ENCODE measurements at regions not wholly inside any gene's neighbourhood (a gene's known extent, or its start where the extent isn't known, plus 50 kb on each side); places are given as distances from the start of the nearest gene placed in this dataset.
"Not testable (repeated sequence)": the region's sequence is repeated elsewhere in the genome, so short reads cannot be mapped to it uniquely, and the experiment has no call there.

DNA sequence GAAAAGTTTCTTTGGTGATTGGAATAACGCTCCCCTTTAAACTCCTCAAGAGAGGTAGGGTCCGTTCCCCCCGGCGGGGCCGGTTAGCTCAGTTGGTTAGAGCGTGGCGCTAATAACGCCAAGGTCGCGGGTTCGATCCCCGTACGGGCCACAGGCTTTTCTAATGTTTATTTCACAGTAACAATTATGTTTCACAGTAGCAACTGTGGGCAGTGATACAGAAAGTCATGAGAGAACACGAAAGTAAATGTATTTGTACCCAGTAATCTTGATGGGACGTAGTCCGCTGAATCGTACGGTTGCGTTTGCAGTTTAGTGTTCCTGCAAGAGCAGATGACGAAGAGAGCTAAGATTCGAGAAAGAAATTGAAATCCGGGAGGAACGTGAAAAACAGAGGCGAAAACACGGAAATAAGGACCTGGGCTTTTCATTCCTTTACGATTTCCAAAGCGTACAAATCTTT, 505.5 kb downstream of the PRIM2 start:
- Histone ChIP-seq H3K9me3 (ENCODE audit: low read depth) (no peaks in the 10 kb centered on the region), H4K20me1 (ENCODE audit: low read depth) (no peaks in the 10 kb centered on the region), H3K4me1 (no peaks in the 10 kb centered on the region), H3K9ac (no peak overlapping the region), H3F3A (ENCODE audit: low read depth) (no peaks in the 10 kb centered on the region), H2AFZ (replicated peaks) (no peak overlapping the region), H3K36me3 (no peaks in the 10 kb centered on the region), H3K27me3 (peaks cover 64% of the 10 kb centered on the region), H3K4me3 (peak overlapping the region; percentile 28), H3K27ac (no peak overlapping the region), H3K79me2 (ENCODE audit: low read depth) (no peaks in the 10 kb centered on the region), H3K4me2 (peak overlapping the region; percentile 45)
- no peaks in the 10 kb centered on the region for H3K9me3 Mint-ChIP-seq
- H3K4me3 Mint-ChIP-seq, result peak overlapping the region; percentile 1
- no peak for TF ChIP-seq EZH2phosphoT487 (IDR thresholded peaks at IDR 0.05)
- TF ChIP-seq CTCF (IDR thresholded peaks at IDR 0.05), result no peak
- no peak for TF ChIP-seq EZH2 (IDR thresholded peaks at IDR 0.05)
- H3K4me1 Mint-ChIP-seq, result no peaks in the 10 kb centered on the region
- H3K27me3 Mint-ChIP-seq (ENCODE audit: insufficient read depth, low read depth), result peaks cover 24% of the 10 kb centered on the region
- H3K27ac Mint-ChIP-seq, result no peak overlapping the region
- peak; percentile 4 for DNase-seq (ENCODE audit: low spot score)
- no peaks in the 10 kb centered on the region for H3K36me3 Mint-ChIP-seq

DNA sequence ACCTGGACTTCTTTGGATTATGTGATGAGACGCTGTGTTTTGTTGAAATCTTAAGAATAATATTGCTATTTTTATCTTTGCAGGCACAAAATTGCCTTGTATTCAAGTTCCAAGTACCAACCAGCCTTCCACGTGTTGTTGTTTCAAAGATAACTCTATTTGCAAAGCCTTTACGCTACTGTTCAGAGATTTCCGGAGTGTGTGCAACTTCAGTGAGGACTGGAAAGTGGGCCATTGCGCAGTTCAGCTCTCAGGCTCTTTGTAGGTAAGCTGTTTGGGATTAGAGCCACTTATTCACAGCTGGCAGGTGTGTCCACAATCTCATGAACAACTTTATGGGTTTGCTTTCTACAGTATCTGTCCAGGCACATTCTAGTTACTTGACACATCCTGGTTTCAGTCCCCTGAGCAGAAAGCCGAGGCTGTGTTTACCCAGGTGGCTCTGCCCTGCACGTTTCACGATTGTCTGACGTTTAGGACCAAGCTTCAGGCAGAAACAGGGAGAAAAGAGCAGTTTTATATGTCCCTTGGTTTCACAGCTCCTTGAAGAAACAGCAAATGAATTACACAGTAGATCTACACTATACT, 520.3 kb downstream of the PRIM2 start:
- DNase-seq (ENCODE audit: low spot score); H3K9ac ChIP-seq; H3K27ac ChIP-seq; H2AFZ ChIP-seq (replicated peaks); H3K4me1 ChIP-seq; H3K4me3 Mint-ChIP-seq; H3K27me3 ChIP-seq; H3F3A ChIP-seq (ENCODE audit: low read depth); H4K20me1 ChIP-seq (ENCODE audit: low read depth); H3K36me3 ChIP-seq; H3K4me2 ChIP-seq; H3K27ac Mint-ChIP-seq; H3K36me3 Mint-ChIP-seq; H3K4me3 ChIP-seq; H3K27me3 Mint-ChIP-seq (ENCODE audit: insufficient read depth, low read depth); H3K9me3 ChIP-seq (ENCODE audit: low read depth); H3K79me2 ChIP-seq (ENCODE audit: low read depth); H3K4me1 Mint-ChIP-seq; H3K9me3 Mint-ChIP-seq: not testable (repeated sequence)

DNA sequence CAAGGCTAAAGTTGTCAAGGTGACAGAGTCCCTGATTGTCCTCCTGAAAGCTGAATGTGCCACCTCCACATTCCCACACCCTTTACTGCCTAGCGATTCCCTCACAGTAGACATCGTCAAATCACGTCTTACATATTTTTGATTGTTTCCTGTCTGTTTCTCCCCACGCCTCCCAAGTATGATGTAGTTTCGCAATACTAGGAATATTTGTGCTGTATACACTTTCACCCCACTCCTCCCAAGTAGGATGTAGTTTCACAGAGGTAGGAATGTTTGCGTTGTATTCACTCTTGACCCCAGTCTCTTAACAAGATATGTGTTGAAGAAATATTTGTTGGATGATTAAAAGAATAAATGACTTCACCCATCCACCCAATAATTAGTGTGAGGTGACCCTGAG, 524.1 kb downstream of the PRIM2 start:
- H3K4me1 ChIP-seq; H3K27ac ChIP-seq; H3K4me3 ChIP-seq; H3K4me3 Mint-ChIP-seq; H3K4me2 ChIP-seq; H3K9ac ChIP-seq; H3K27me3 ChIP-seq; H2AFZ ChIP-seq (replicated peaks); H3K36me3 ChIP-seq; H3F3A ChIP-seq (ENCODE audit: low read depth); H3K27me3 Mint-ChIP-seq (ENCODE audit: insufficient read depth, low read depth); H3K4me1 Mint-ChIP-seq; DNase-seq (ENCODE audit: low spot score); H3K27ac Mint-ChIP-seq; H4K20me1 ChIP-seq (ENCODE audit: low read depth); H3K79me2 ChIP-seq (ENCODE audit: low read depth); H3K9me3 Mint-ChIP-seq; H3K9me3 ChIP-seq (ENCODE audit: low read depth); H3K36me3 Mint-ChIP-seq: not testable (repeated sequence)

- not testable (repeated sequence) for H3K9me3 ChIP-seq (ENCODE audit: low read depth); H3K9ac ChIP-seq; H3K27ac Mint-ChIP-seq; H2AFZ ChIP-seq (replicated peaks); H3K4me1 ChIP-seq; H3K27me3 Mint-ChIP-seq (ENCODE audit: insufficient read depth, low read depth); H3K36me3 Mint-ChIP-seq; H3K27ac ChIP-seq; H4K20me1 ChIP-seq (ENCODE audit: low read depth); H3K9me3 Mint-ChIP-seq; H3K79me2 ChIP-seq (ENCODE audit: low read depth); H3K36me3 ChIP-seq; H3K4me3 ChIP-seq; H3K4me1 Mint-ChIP-seq; H3F3A ChIP-seq (ENCODE audit: low read depth); H3K4me2 ChIP-seq
- H3K4me3 Mint-ChIP-seq, result peak overlapping the region; percentile 43
- H3K27me3 ChIP-seq, result peaks cover 29% of the 10 kb centered on the region
- DNase-seq (ENCODE audit: low spot score), result peak; percentile 33
These were observed 536.4 kb downstream of the PRIM2 start for GRCh38 chr6:57853745-57854407.

GRCh38 chr6:57860481-57861315, 543.3 kb downstream of the PRIM2 start:
- H3K27ac ChIP-seq; H3K9me3 ChIP-seq (ENCODE audit: low read depth); H3K4me3 Mint-ChIP-seq; H3K9ac ChIP-seq; H3K36me3 ChIP-seq; H2AFZ ChIP-seq (replicated peaks); H3K4me2 ChIP-seq; H4K20me1 ChIP-seq (ENCODE audit: low read depth); H3F3A ChIP-seq (ENCODE audit: low read depth); H3K9me3 Mint-ChIP-seq; H3K4me1 Mint-ChIP-seq; DNase-seq (ENCODE audit: low spot score); H3K79me2 ChIP-seq (ENCODE audit: low read depth); H3K36me3 Mint-ChIP-seq; H3K27ac Mint-ChIP-seq; H3K27me3 ChIP-seq; H3K4me1 ChIP-seq; H3K4me3 ChIP-seq: not testable (repeated sequence)
- H3K27me3 Mint-ChIP-seq (ENCODE audit: insufficient read depth, low read depth), result peaks cover 13% of the 10 kb centered on the region

DNA sequence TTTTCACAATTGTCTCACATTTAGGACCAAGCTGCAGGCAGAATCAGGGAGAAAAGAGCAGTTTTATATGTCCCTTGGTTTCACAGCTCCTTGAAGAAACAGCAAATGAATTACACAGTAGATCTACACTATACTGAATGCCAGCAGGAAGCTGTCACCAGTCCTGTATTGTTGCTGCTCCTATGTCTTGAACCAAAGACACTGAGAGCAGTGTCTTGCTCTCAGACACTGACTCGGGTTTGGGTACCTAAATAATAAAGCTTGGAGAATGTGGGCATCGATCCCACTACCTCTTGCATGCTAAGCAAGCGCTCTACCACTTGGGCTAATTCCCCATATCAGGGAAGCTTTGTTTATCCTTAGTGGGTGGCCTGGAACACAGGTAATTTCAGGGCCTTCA, 552.7 kb downstream of the PRIM2 start:
- H3K4me1 Mint-ChIP-seq; H3K4me3 Mint-ChIP-seq; H3K4me3 ChIP-seq; H3K36me3 Mint-ChIP-seq; H2AFZ ChIP-seq (replicated peaks); H3K4me1 ChIP-seq; H3K36me3 ChIP-seq; H3K27me3 ChIP-seq; H4K20me1 ChIP-seq (ENCODE audit: low read depth); H3K9me3 Mint-ChIP-seq; DNase-seq (ENCODE audit: low spot score); H3K27ac Mint-ChIP-seq; H3K79me2 ChIP-seq (ENCODE audit: low read depth); H3K27me3 Mint-ChIP-seq (ENCODE audit: insufficient read depth, low read depth); H3K9me3 ChIP-seq (ENCODE audit: low read depth); H3K27ac ChIP-seq; H3K4me2 ChIP-seq; H3K9ac ChIP-seq: not testable (repeated sequence)
- H3F3A ChIP-seq (ENCODE audit: low read depth), result peaks cover 14% of the 10 kb centered on the region

DNA sequence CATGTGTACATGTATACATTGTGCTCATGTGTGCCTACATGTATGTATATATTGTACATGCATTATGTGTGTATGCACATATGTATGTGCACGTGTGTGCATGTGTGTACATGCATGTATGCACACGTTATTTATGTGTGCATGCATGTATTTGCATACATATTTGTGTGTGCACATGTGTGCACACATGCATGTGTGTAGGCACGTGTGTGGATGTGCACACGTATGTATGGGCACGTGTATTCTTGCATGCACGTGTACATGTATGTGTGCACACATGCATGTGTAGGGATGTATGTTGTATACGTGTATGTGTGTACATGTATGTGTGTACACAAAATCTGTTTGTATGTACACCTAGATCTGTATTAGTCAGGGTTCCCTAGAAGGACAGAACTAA, 556.0 kb downstream of the PRIM2 start:
- H3K27me3 Mint-ChIP-seq (ENCODE audit: insufficient read depth, low read depth); H3K4me1 Mint-ChIP-seq; H3K27me3 ChIP-seq; H3K4me3 ChIP-seq; H3K79me2 ChIP-seq (ENCODE audit: low read depth); DNase-seq (ENCODE audit: low spot score); H3K9ac ChIP-seq; H3K9me3 ChIP-seq (ENCODE audit: low read depth); H3K27ac ChIP-seq; H3K27ac Mint-ChIP-seq; H3K9me3 Mint-ChIP-seq; H3K4me1 ChIP-seq; H2AFZ ChIP-seq (replicated peaks); H3K4me3 Mint-ChIP-seq; H3K36me3 Mint-ChIP-seq; H4K20me1 ChIP-seq (ENCODE audit: low read depth); H3K4me2 ChIP-seq; H3K36me3 ChIP-seq: not testable (repeated sequence)
- H3F3A ChIP-seq (ENCODE audit: low read depth), result peaks cover 14% of the 10 kb centered on the region
